ENCODE measurements at regions not wholly inside any gene's neighbourhood (a gene's known extent, or its start where the extent isn't known, plus 50 kb on each side); places are given as distances from the start of the nearest gene placed in this dataset.

GRCh38 chr7:17234398-17235031 lies 63.9 kb upstream of the AHR start:
- DNase-seq (ENCODE audit: low read depth in 2 of 2), result peak; percentile 32

- no peak for DNase-seq (ENCODE audit: low read depth in 2 of 2)
Observed at GRCh38 chr7:17236171-17236570, 62.3 kb upstream of the AHR start.

GRCh38 chr7:17236603-17237002 lies 61.8 kb upstream of the AHR start:
- DNase-seq (ENCODE audit: low read depth in 2 of 2), result no peak

- DNase-seq (ENCODE audit: low read depth in 2 of 2), result no peak
Observed at GRCh38 chr7:17239046-17239445, 59.4 kb upstream of the AHR start.

- no peak for DNase-seq (ENCODE audit: low read depth in 2 of 2)
Observed at GRCh38 chr7:17239683-17240521, 58.5 kb upstream of the AHR start.

GRCh38 chr7:17242504-17242903 lies 55.9 kb upstream of the AHR start:
- DNase-seq (ENCODE audit: low read depth in 2 of 2), result no peak

GRCh38 chr7:17244786-17245185 lies 53.7 kb upstream of the AHR start:
- DNase-seq (ENCODE audit: low read depth in 2 of 2), result no peak

GRCh38 chr7:17247357-17247756 lies 51.1 kb upstream of the AHR start:
- no peak for DNase-seq (ENCODE audit: low read depth in 2 of 2)

- DNase-seq (ENCODE audit: low read depth in 2 of 2), result no peak
Observed at GRCh38 chr7:17248527-17248926, 49.9 kb upstream of the AHR start.
